ENCODE measurements at regions not wholly inside any gene's neighbourhood (a gene's known extent, or its start where the extent isn't known, plus 50 kb on each side); places are given as distances from the start of the nearest gene placed in this dataset.

GRCh38 chr14:28488684-28489083 lies 277.9 kb upstream of the FOXG1 start:
- Mint-ChIP-seq H3K4me3 (no peak overlapping the region), H3K27ac (no peak overlapping the region), H3K4me1 (ENCODE audit: low read depth) (no peaks in the 10 kb centered on the region), H3K27me3 (no peaks in the 10 kb centered on the region), H3K9me3 (peaks cover 16% of the 10 kb centered on the region), H3K36me3 (ENCODE audit: low read depth) (no peaks in the 10 kb centered on the region)
- ChIA-PET POLR2A (no interaction called here), CTCF (no interaction called here)
- intact Hi-C loops (cut with micrococcal nuclease), result no loop called here
- ATAC-seq (no peak), DNase-seq (no peak)
- TF ChIP-seq CTCF (IDR thresholded peaks at IDR 0.05), result no peak

GRCh38 chr14:28493516-28493915 lies 273.1 kb upstream of the FOXG1 start:
- H3K36me3 Mint-ChIP-seq (ENCODE audit: low read depth), result no peaks in the 10 kb centered on the region
- H3K27me3 Mint-ChIP-seq, result no peaks in the 10 kb centered on the region
- no peak for TF ChIP-seq CTCF (IDR thresholded peaks at IDR 0.05)
- CTCF ChIA-PET, result no interaction called here
- no peaks in the 10 kb centered on the region for H3K4me1 Mint-ChIP-seq (ENCODE audit: low read depth)
- no peak overlapping the region for H3K27ac Mint-ChIP-seq
- POLR2A ChIA-PET, result no interaction called here
- H3K9me3 Mint-ChIP-seq, result peaks cover 20% of the 10 kb centered on the region
- DNase-seq, result no peak
- intact Hi-C loops (cut with micrococcal nuclease), result no loop called here
- H3K4me3 Mint-ChIP-seq, result no peak overlapping the region
- ATAC-seq, result no peak

GRCh38 chr14:28494196-28494595 lies 272.4 kb upstream of the FOXG1 start:
- POLR2A ChIA-PET, result no interaction called here
- no peak overlapping the region for H3K4me3 Mint-ChIP-seq
- intact Hi-C loops (cut with micrococcal nuclease), result no loop called here
- ATAC-seq (no peak), DNase-seq (no peak)
- no peak overlapping the region for H3K27ac Mint-ChIP-seq
- no peak for TF ChIP-seq CTCF (IDR thresholded peaks at IDR 0.05)
- H3K36me3 Mint-ChIP-seq (ENCODE audit: low read depth), result no peaks in the 10 kb centered on the region
- no peaks in the 10 kb centered on the region for H3K27me3 Mint-ChIP-seq
- H3K4me1 Mint-ChIP-seq (ENCODE audit: low read depth), result no peaks in the 10 kb centered on the region
- H3K9me3 Mint-ChIP-seq, result peaks cover 20% of the 10 kb centered on the region
- CTCF ChIA-PET, result no interaction called here

- Mint-ChIP-seq H3K27ac (no peak overlapping the region), H3K4me3 (no peak overlapping the region), H3K36me3 (ENCODE audit: low read depth) (no peaks in the 10 kb centered on the region), H3K9me3 (peaks cover 16% of the 10 kb centered on the region), H3K27me3 (no peaks in the 10 kb centered on the region), H3K4me1 (ENCODE audit: low read depth) (no peaks in the 10 kb centered on the region)
- POLR2A ChIA-PET, result no interaction called here
- intact Hi-C loops (cut with micrococcal nuclease), result no loop called here
- no peak for ATAC-seq
- no peak for TF ChIP-seq CTCF (IDR thresholded peaks at IDR 0.05)
- CTCF ChIA-PET, result no interaction called here
- DNase-seq, result no peak
These were observed 270.2 kb upstream of the FOXG1 start for GRCh38 chr14:28496364-28496763.

GRCh38 chr14:28502517-28502916 lies 264.1 kb upstream of the FOXG1 start:
- Mint-ChIP-seq H3K27me3 (no peaks in the 10 kb centered on the region), H3K36me3 (ENCODE audit: low read depth) (no peaks in the 10 kb centered on the region), H3K4me1 (ENCODE audit: low read depth) (no peaks in the 10 kb centered on the region), H3K9me3 (peaks cover 8% of the 10 kb centered on the region), H3K4me3 (no peak overlapping the region), H3K27ac (no peak overlapping the region)
- ChIA-PET CTCF (no interaction called here), POLR2A (no interaction called here)
- no peak for TF ChIP-seq CTCF (IDR thresholded peaks at IDR 0.05)
- intact Hi-C loops (cut with micrococcal nuclease), result no loop called here
- DNase-seq (no peak), ATAC-seq (no peak)

Measured in activated CD8-positive, alpha-beta T cell treated with anti-CD3 and anti-CD28 coated beads for 36 hours (primary cell).